Sciatic nerve (tissue), 2 donors: ENCODE measurements at regions not wholly inside any gene's neighbourhood (a gene's known extent, or its start where the extent isn't known, plus 50 kb on each side); places are given as distances from the start of the nearest gene placed in this dataset.

ENCODE experiments used
- ATAC-seq: fragments of 200-7000 bp; cut with Tn5 transposase; one replicate; pipeline ENCODE4 v1.9.1; 2020; ENCODE audit warnings: mild to moderate bottlenecking, moderate library complexity
- DNase-seq: peaks from one replicate; pipeline ENCODE4 v3.0.0-alpha.2; 2020; ENCODE audit warnings: low spot score
- intact Hi-C: fragments of 100-400 bp; cut with DNase I; formaldehyde crosslinking; loops from one replicate; pipeline ENCODE4 v1.14.2; 2022
- donor health status: DM: no; HTN: no; CAD: no.
- donor health status: DM: no; HTN: no; CAD: no.

DNA sequence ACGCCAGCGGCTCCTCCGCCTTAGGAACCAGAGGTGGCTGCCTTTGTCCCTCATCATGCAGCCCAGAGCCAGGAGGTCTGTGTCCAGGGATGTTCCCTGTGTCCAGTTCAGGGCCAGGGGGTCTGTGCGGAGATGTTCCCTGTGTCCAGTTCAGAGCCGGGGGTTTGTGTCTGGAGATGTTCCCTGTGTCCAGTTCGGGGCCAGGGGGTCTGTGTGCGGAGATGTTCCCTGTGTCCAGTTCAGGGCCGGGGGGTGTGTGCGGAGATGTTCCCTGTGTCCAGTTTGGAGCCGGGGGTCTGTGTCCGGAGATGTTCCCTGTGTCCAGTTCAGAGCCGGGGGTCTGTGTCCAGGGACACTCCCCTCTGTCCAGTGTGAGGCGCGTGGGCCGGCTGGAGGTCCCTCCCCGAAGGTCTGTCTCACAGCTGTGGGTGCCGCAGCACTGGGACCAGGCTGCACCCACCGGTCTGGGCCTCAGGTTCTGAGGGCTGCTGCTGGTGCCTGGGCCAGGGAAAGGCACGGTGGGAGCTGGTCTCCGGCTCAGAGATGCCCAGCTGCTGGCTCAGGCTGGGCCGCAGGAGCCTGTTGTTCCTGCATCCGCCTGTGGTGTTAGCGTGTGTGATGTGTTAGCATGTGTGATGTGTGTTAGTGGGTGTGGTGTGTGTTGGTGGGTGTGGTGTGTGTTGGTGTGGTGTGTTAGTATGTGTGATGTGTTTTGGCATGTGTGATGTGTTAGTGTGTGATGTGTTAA lies 67.9 kb upstream of the CFAP46 start:
- intact Hi-C loops, result no loop called here
- no peak for DNase-seq
- ATAC-seq, result no peak

DNA sequence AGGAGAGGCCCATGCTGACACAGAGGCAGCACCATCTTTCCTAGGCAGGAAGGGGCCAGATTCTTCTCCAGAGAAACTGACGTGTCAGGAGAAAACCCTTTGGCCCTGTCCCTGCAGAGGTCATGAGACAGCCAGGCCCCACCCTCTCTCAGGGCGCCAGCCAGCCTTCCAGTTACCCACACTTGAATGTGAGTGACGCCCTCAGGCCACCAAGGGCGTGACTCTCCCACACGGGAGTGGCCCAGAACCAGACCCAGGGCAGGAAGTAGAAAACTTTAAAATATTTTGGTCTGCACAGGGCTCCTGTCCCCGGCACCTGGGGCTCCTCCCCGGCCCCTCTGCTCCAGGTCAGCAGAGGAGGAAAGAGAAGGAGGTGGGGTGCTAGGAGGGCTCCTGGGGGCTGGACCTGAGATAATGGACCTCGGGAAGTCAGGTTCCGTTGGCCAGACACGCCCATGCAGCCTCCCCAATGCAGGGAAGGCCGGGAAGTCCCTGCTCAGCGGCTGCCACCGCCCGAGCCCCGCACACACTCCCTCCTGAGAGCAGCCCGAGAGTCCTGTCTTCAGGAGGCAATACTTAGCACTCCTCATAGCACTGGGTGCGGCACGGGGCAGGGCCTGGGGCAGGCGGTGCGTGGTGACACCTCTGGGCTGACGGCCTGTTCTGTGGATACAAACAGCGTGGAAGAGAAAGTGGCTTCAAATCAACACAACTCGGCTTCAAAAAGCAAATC lies 67.0 kb upstream of the CFAP46 start:
- ATAC-seq, result peak; percentile 69
- intact Hi-C loops, result no loop called here
- DNase-seq, result no peak

DNA sequence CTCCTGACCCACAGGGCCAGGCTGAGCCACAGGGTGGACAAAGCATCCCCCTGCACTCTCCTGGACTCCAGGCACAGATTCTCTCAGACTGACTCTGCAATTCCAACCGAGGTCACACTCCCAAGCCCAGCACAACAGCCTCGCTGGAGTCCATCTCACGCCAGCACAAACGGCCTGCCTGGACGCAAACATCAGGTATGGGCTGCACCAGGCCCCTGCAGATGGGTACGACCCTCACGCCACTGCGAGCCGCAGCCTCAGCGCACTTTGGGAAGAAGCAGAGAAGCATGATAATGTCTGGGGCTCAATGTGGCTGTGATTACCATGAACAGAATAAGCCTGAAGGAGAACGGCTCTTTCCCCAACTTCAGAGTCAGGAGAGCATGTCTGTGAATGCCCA lies 66.4 kb upstream of the CFAP46 start:
- intact Hi-C loops, result no loop called here
- ATAC-seq, result no peak
- no peak for DNase-seq

DNA sequence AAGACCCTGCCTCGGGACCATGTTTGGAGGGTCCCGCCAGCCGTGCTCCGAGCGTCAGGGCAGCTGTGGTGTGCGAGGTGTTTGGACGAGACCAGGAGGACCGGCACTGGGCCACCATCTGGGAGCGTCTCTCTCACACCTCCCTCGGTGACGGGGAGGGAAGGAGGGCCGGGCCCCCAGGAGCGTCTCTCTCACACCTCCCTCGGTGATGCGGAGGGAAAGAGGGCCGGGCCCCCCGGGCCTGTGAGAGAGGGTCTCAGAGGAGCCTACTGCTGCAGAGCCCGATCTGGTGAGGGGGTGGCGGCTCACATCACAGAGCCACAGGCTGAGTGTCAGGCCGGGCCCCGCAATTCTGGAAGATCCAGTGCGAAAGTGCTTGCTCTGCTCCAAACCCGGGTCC lies 65.8 kb upstream of the CFAP46 start:
- no peak for DNase-seq
- intact Hi-C loops, result no loop called here
- ATAC-seq, result no peak

DNA sequence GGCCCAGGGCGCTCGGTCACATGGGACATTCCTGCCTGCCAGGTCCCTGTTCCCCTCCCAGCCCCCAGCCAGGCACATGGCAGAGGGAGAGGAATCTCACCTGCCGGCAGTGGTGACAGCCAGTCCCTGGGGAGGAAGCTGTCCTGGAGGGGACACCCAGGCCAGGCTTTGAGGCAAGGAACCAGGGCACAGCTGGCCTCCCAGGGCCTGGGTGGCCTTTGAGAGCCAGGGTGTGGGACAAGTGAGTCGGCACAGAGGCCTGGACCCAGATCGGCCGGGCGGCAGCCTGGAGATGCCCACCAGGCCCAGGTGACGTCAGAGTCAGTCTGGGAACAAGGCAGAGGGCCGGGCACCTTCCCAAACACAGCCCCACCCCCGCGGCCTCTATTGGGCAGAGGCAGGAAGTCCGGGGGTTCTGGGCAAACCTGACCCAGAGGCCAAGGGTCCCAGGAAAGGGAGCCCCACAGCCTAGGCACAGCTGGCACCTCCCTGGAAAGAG lies 65.0 kb upstream of the CFAP46 start:
- DNase-seq (no peak), ATAC-seq (no peak)
- intact Hi-C loops, result no loop called here

DNA sequence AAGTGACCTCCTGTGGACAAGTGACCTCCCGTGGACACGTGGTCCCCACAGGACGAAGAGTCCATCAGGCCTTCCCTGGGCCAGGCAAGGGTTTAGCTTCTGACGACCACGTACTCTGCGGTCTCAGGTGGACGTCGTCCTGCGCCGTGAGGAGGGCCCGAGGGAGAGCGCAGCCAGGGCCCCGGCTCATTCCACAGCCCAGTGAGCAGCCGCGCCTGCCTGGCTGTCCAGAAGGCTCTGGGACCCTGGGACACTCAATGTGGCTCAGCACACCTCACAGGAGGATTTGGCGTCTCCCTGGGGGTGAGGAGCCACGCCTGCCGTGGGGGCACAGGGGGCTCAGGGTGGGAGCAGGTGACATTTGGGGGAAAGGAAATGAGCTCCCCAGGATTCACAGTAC lies 64.4 kb upstream of the CFAP46 start:
- no peak for DNase-seq
- intact Hi-C loops, result no loop called here
- no peak for ATAC-seq

DNA sequence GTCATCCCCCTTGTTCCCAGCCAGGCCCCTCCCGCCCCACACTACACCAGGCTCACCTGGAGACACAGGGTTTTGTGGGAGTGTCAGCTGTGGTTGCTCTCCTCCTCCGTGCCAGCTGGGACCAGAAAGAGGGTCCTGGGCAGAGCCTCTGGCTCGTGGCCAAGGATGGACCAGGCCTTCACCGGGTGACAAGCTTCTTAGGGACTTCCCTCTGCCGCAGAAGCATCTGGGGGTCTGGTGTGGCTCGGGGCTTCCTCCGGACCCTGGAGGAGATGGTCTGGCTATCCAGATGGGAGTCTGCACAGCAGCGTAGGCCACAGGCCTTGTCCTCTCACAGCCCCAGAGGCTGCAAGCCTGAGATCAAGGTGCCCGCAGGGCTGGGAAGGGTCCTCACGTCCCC lies 63.8 kb upstream of the CFAP46 start:
- no peak for ATAC-seq
- DNase-seq, result no peak
- intact Hi-C loops, result no loop called here

DNA sequence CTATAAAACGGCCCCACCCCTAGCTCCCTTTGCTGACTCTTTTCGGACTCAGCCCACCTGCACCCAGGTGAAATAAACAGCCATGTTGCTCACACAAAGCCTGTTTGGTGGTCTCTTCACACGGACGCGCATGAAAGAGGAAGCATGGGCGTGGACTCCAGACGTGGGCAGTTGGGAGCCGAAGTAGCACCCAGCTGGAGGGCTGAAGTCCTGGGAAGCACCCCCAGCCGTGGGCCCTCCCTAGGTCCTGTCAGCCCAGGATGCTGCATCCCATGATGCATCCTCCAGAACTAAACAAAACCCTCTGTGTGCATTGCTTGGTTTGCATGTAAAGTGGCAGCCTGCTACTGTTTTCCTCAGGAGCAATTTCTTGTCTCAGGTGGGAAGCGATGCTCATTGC lies 62.1 kb upstream of the CFAP46 start:
- intact Hi-C loops, result no loop called here
- DNase-seq (no peak), ATAC-seq (no peak)

DNA sequence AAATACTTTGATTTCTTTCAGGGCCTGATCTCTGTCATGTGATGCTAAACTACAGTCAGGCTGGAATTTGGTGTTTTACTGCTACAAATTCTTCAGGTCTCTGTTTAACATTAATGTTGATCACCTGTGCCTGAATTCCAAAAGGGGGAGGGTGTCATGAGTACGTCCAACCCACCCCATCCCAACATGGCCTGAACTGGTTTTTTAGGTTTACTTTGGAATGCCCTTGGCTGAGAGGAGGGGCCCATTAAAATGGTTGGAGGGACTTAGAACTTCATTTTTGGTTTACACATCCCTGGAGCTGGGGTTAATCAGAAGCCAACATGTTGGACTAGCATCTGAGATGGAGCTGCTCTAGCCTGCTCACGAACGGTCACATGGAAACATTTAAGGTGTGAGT lies 60.8 kb upstream of the CFAP46 start:
- DNase-seq (no peak), ATAC-seq (no peak)
- intact Hi-C loops, result no loop called here

DNA sequence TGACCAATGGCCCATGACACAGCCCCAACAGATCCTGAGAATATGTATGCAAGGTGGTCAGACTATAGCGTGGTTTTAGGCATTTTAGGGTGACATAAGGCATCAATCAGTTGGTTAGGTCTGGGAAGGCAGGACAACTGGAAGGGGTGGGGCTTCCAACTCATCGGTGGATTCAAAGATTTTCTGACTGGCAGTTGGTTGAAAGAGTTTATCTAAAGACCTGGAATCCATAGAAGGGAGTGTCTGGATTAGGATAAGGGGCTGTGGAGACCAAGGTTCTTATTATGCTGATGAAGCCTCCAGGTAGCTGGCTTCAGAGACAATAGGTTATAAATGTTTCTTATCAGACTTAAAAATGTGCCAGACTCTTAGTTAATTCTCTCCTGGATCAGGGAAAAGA lies 60.3 kb upstream of the CFAP46 start:
- ATAC-seq (no peak), DNase-seq (no peak)
- intact Hi-C loops, result no loop called here

DNA sequence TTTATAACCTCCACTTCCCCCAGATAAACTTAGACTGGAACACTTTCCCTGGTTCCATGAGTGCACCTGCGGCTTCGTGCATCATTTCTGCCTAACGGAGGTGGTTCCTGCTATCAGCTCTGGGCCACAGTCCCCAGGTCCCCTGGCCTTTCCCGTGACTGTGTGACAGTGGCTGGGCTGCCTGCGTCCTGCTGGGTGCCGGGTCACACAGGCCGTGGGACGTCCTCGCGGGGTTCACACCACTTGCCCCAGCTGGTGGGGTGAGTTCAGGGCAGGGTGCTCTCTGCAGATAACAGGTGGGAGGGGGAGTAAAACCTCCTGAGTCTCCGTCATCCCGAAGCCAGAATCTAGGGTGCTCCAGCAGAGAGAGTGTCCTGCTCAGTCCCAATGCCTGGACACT lies 58.7 kb upstream of the CFAP46 start:
- intact Hi-C loops, result no loop called here
- DNase-seq, result no peak
- no peak for ATAC-seq

DNA sequence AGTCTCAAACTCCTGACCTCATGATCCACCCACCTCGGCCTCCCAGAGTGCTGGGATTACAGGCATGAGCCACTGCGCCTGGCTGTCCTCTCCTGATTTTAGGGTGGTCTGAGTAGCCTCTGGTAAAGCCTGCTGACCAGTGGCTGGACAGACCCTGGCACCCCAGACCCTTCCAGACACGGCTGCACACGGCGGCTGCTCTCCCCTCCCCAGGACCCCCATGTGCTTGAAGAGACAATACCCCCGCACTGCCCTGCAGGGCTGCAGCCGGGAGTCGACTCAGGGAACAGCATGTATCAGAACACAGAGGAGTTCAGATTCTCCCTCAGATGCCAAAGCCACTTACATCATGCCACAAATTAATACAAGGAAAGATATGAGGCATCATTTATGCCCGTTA lies 58.3 kb upstream of the CFAP46 start:
- intact Hi-C loops, result no loop called here
- ATAC-seq (no peak), DNase-seq (no peak)

DNA sequence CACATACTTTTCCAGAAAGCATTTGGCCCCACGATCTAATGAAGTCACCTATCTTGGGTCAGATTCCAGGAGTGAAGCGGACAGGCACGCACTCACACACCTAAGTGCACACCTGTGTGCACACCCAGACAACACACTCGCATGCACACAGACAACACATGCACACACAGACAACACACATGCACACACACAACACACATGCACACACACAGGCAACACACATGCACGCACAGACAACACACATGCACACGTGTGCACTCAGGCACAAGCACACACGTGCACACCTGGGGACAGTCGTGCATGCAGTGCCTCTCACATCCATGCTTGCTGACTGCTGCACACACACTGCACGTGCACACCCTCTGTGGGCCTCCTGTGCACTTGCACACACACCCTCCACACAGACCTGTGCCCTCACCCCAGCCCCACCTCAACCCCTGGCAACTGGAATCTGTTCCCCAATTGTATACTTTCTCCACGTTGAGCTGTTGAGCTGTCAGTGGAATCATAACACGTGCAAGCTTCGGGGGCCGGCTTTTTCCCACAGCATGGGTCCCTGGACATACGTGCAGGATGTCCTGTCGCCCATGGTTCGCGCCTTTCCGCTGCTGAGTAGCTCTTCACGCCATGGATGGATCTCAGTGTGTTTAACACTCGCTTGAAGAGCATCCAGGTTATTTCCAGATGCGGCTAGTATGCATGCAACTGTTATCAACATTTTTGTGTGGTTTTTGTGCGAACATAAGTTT lies 55.3 kb upstream of the CFAP46 start:
- DNase-seq, result no peak
- ATAC-seq, result no peak
- intact Hi-C loops, result no loop called here

DNA sequence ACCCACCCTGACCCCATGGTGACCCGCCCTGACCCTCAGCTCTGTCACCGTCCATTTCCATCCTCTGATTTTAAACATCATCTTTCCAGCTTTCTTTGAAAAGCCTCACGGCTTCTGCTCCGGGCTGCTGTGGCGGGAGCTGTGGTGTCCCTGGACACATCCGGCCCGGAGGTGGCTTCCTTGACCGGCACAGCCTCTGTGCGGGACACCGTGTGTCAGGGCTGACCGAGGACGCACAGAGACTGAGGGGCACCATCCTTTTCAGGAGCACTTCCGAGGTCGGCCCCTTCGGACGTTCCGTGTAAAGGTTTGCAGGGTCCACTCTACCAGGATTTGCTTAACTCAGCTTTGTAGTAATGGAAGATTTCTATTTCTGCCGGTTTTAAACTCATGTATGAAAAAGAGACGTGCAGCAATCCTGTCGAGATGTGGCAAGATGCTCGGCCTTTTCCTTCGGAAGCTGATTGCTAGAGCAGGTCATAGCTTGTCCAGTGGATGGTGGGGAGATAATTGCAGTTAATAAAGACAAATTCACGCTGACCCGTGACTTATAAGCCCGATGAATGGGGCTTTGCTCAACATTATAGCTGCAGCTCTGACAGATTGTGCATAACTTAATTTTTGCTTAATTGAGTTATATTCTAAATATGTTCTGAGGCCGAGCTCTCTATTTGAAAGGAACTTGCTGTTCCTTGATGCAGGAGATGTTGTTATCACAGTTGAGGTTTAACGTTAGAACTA lies 54.4 kb upstream of the CFAP46 start:
- no peak for ATAC-seq
- no peak for DNase-seq
- intact Hi-C loops, result no loop called here

DNA sequence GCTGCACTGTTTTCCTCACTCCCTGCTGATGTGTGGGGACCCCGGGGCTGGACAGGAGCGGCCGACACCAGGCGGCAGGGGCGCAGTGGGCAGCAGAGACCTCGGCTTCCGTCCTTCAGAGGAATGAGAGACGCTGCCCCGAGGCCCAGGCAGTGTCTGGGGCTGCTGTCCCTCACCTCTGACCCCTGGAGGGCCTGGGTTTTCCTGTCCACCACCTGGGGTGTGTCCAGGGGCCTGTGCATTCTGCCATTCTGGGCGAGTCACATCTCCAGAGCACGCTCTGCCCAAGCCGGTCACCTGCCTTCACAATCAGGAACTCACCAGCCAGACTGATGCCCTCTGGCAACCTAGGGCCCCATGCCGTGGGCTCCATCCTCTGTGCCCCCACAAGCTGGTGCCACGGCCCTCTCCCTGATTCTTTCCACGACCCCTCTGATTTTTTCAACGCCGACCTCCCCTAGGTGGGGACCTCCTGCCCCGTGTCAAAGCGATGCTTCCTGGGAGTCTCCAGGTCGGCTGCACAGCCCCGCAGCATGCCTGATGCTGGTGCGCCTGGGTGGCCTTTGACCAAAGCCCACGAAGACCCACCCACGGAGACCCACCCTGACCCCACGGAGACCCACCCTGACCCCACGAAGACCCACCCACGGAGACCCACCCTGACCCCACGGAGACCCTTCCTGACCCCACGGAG lies 53.7 kb upstream of the CFAP46 start:
- DNase-seq, result no peak

DNA sequence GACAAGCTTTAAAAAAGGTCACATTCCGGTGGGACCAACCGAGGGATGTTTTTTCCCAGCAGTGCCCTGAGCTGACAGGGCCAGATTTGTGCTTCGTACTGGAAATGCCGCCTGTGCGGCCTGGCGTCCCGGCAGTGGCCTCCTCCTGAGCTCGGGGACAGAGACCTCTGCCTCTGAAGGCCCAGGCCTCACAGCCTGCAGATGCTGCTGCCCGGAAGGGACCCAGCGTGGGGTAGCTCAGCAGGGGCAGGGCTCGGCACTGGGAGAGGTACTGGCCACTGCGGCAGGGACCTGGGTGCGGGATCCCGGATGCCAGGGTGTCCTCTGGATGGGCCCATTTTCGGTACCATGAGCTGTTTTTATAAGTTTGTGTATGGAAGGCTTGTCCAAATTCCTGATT lies 52.4 kb upstream of the CFAP46 start:
- intact Hi-C loops, result no loop called here
- DNase-seq (no peak), ATAC-seq (no peak)

More for the DNA sequence above, 53.7 kb upstream of the CFAP46 start:
- intact Hi-C loops, result no loop called here
- ATAC-seq, result no peak

DNA sequence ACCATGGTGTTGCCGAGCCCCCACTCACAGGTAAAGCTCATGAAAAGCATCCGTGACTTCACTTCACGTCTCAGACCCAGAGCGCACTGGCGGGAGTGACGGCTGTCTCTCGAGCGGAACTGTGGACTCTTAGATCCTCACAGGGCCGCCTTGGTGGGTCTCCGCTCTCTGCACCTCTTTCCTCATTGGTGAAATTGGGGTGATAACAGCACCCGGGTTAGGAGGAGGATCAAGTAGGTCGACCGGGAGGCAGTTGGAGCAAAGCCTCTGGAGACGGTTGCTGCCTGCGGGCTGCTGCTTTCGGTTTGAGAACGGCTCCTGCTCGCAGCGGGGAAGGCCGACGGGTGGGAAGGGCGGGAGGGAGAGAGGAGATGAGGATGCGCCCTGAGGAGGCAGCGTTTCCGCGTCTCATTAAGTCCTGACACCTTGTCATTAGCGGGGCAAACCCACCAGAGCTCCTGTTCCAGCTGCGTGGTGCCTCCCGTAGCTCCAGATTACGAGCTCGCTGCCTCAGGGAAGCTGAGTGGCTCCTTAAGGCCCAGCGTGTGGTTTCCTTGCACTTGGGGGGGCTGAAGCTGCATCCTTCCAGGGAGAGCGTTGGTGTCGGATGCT lies 51.9 kb upstream of the CFAP46 start:
- intact Hi-C loops, result no loop called here
- ATAC-seq, result no peak
- DNase-seq, result no peak
